Uterus (tissue), 3 donors: ENCODE measurements at regions not wholly inside any gene's neighbourhood (a gene's known extent, or its start where the extent isn't known, plus 50 kb on each side); places are given as distances from the start of the nearest gene placed in this dataset.

ENCODE experiments used
- DNase-seq, 2 donors: peaks; one replicate each; pipeline ENCODE4 v3.0.0-alpha.2; 2019 to 2020
- H3K27ac ChIP-seq, 2 donors: fragments of 200-600 bp; sonication (generic); 1 replicate in 1 of 2; 2 replicates in 1 of 2; pipeline ENCODE4 v1.5.1; 2016 to 2018
- H3K27me3 ChIP-seq, 2 donors: fragments of 200-600 bp; sonication (generic); one replicate each; pipeline ENCODE4 v1.5.1; 2018 to 2019; ENCODE audit warnings: control low read depth in 1 of 2
- H3K36me3 ChIP-seq, 2 donors: fragments of 200-600 bp; sonication (generic); one replicate each; pipeline ENCODE4 v1.5.1; 2019; ENCODE audit warnings: control low read depth in 1 of 2
- H3K4me1 ChIP-seq, 2 donors: fragments of 200-600 bp; sonication (generic); one replicate each; pipeline ENCODE4 v1.5.1; 2018 to 2019; ENCODE audit warnings: control low read depth in 1 of 2
- H3K4me3 ChIP-seq, 2 donors: fragments of 200-600 bp; sonication (generic); 1 replicate in 1 of 2; 2 replicates in 1 of 2; pipeline ENCODE4 v1.5.1; 2018 to 2019; ENCODE audit warnings: mild to moderate bottlenecking in 1 of 2
- H3K9me3 ChIP-seq, 2 donors: fragments of 200-600 bp; sonication (generic); one replicate each; pipeline ENCODE4 v1.5.1; 2019; ENCODE audit warnings: control low read depth in 1 of 2
- POLR2A ChIP-seq, 2 donors: fragments of 450-650 bp; IDR thresholded peaks; one replicate each; pipeline ENCODE4 v1.6.1; 2016; ENCODE audit warnings: antibody characterized with exemption in 2 of 2, mild to moderate bottlenecking in 1 of 2, moderate library complexity in 1 of 2
- intact Hi-C: fragments of 100-400 bp; cut with DNase I; formaldehyde crosslinking; loops from one replicate; pipeline ENCODE4 v1.15.1; 2023; ENCODE audit warnings: low total_unique reads
- TF ChIP-seq, protein P1 (sequence below), 4 experiments: fragments of 200-600 bp in 2 of 4; fragments of 450-650 bp in 2 of 4; sonication (generic) in 2 of 4; IDR thresholded peaks; one replicate each; pipeline ENCODE4 v1.5.1; 2016 to 2019; ENCODE audit warnings: antibody characterized with exemption in 4 of 4, mild to moderate bottlenecking in 2 of 4, moderate library complexity in 1 of 4
- donor health status: DM: yes; HTN: yes; CAD: no.

DNA sequence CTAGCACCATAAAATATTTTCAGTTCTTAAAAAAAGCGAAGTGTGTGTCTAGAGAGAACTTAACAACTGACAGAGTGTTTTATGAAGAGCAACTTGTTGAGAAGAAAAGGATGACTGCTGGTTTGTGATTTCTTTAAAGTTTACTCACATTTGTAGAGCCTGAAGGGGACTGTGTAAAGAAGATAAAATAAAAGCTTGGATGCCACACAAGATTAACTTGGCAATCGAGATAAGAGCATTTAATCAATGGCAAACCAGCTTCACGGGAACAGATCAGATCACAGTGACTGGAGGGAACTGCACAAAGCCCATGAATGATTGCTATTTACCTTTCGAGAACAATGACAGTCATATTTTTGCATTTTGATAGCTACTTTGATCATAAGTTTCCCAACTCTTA is 2013.1 kb upstream of the CDH9 start:
- Histone ChIP-seq H3K27me3 (no peaks in the 10 kb centered on the region), H3K36me3 (no peaks in the 10 kb centered on the region), H3K4me3 (no peak overlapping the region), H3K27ac (no peak overlapping the region), H3K4me1 (no peaks in the 10 kb centered on the region), H3K9me3 (no peaks in the 10 kb centered on the region)
- DNase-seq = no peak
- TF ChIP-seq POLR2A (IDR thresholded peaks at IDR 0.05) = no peak
- TF ChIP-seq, protein P1, sequence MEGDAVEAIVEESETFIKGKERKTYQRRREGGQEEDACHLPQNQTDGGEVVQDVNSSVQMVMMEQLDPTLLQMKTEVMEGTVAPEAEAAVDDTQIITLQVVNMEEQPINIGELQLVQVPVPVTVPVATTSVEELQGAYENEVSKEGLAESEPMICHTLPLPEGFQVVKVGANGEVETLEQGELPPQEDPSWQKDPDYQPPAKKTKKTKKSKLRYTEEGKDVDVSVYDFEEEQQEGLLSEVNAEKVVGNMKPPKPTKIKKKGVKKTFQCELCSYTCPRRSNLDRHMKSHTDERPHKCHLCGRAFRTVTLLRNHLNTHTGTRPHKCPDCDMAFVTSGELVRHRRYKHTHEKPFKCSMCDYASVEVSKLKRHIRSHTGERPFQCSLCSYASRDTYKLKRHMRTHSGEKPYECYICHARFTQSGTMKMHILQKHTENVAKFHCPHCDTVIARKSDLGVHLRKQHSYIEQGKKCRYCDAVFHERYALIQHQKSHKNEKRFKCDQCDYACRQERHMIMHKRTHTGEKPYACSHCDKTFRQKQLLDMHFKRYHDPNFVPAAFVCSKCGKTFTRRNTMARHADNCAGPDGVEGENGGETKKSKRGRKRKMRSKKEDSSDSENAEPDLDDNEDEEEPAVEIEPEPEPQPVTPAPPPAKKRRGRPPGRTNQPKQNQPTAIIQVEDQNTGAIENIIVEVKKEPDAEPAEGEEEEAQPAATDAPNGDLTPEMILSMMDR (IDR thresholded peaks at IDR 0.05) = no peak
- intact Hi-C loops = no loop called here

DNA sequence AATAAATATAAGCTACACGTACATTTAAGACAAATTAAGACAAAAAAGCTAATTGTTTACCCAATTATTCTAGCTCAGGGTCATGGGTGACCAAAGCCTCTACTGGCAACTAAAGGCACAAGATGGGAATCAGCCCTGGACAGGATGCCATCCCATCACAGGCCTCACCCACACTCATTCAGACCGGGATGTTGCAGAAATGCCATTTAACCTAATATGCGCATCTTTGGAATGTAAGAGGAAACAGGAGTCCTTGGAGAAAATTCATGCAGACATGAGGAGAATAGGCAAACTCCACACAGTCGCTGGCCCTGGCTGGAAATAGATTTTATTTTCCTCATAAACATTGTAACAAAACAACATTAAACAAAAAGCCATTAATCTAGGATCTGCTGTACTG is 2003.8 kb upstream of the CDH9 start:
- H3K27ac ChIP-seq = no peak overlapping the region
- H3K9me3 ChIP-seq = no peaks in the 10 kb centered on the region
- no peak for TF ChIP-seq POLR2A (IDR thresholded peaks at IDR 0.05)
- TF ChIP-seq, protein P1 (IDR thresholded peaks at IDR 0.05) = no peak
- H3K4me3 ChIP-seq = no peak overlapping the region
- H3K36me3 ChIP-seq = no peaks in the 10 kb centered on the region
- H3K27me3 ChIP-seq = no peaks in the 10 kb centered on the region
- DNase-seq = no peak
- no peaks in the 10 kb centered on the region for H3K4me1 ChIP-seq
- intact Hi-C loops = no loop called here

DNA sequence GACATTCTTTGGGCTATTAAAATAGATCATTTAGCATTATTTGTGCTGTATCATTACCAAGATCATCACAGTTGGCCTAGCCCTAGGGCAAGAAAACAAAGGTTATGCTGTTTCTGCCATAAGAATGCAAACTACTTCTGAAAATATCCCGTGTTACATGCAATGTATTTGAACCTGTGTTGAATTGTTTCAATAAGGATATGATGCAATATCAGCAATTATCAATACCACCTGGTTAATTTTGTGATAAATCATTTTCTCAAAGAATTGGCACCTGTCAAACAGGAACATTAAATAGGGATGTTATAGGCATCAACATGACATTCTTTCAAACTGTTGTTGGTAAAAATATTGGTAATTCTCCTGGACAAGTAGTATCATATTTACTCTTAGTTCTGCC is 2002.0 kb upstream of the CDH9 start:
- H3K9me3 ChIP-seq = no peaks in the 10 kb centered on the region
- no peak for TF ChIP-seq POLR2A (IDR thresholded peaks at IDR 0.05)
- TF ChIP-seq, protein P1 (IDR thresholded peaks at IDR 0.05) = no peak
- H3K27me3 ChIP-seq = no peaks in the 10 kb centered on the region
- intact Hi-C loops = no loop called here
- H3K4me1 ChIP-seq = no peaks in the 10 kb centered on the region
- H3K27ac ChIP-seq = no peak overlapping the region
- no peak overlapping the region for H3K4me3 ChIP-seq
- DNase-seq = no peak
- H3K36me3 ChIP-seq = no peaks in the 10 kb centered on the region

DNA sequence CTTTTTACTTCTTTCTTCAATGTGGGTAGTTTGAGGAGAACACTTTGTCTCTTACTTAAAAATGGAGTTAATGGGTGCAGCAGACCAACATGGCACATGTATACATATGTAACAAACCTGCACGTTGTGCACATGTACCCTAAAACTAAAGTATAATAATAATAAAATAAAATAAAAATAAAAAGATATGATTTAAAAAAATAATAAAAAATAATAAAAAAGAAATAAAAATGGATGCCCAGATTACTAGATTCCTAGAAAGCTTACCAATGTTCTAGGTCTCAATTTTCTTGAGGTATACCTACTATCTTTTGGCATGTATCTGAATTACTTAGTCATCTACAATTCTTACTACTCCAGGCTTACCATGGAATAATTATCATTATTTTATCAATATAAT is 2001.6 kb upstream of the CDH9 start:
- TF ChIP-seq POLR2A (IDR thresholded peaks at IDR 0.05) = no peak
- TF ChIP-seq, protein P1 (IDR thresholded peaks at IDR 0.05) = no peak
- Histone ChIP-seq H3K4me3 (no peak overlapping the region), H3K27ac (no peak overlapping the region), H3K9me3 (no peaks in the 10 kb centered on the region), H3K27me3 (no peaks in the 10 kb centered on the region), H3K36me3 (no peaks in the 10 kb centered on the region), H3K4me1 (no peaks in the 10 kb centered on the region)
- intact Hi-C loops = no loop called here
- DNase-seq = no peak

DNA sequence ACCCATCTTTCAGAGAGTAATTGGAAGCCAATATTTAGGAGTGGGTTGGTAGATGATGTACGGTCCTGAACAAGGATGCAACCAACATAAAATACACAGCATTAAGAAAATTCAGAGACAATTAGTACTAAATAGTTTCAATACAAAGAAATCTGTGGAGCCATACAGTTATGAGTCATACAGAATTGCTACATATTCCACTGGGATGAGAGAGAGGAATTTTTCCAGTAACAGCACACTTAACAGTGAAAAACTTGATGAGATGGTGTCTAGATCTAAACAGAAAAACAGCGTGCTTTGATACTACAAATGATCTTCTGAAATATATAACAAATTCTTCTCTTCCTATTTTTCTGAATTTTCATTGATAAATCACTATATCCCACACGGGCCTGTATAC is 1999.3 kb upstream of the CDH9 start:
- Histone ChIP-seq H3K27me3 (no peaks in the 10 kb centered on the region), H3K27ac (no peak overlapping the region)
- intact Hi-C loops = no loop called here

More for the DNA sequence above, 1999.3 kb upstream of the CDH9 start:
- Histone ChIP-seq H3K9me3 (no peaks in the 10 kb centered on the region), H3K36me3 (no peaks in the 10 kb centered on the region), H3K4me3 (no peak overlapping the region), H3K4me1 (no peaks in the 10 kb centered on the region)
- no peak for TF ChIP-seq POLR2A (IDR thresholded peaks at IDR 0.05)
- TF ChIP-seq, protein P1 (IDR thresholded peaks at IDR 0.05) = no peak
- DNase-seq = no peak
